H1 (cell line): ENCODE measurements at regions not wholly inside any gene's neighbourhood (a gene's known extent, or its start where the extent isn't known, plus 50 kb on each side); places are given as distances from the start of the nearest gene placed in this dataset.

Source experiments
- CTCF ChIA-PET: fragments of 300-600 bp; sonication (Branson Sonifier 250); formaldehyde crosslinking; loops from one replicate; lab custom pipeline; 2021; ENCODE audit not compliant: partially characterized antibody; lab: Charles Lee
- POLR2A ChIA-PET: fragments of 300-600 bp; sonication (Branson Sonifier 250); formaldehyde crosslinking; loops from one replicate; lab custom pipeline; 2021; ENCODE audit warnings: inconsistent platforms; ENCODE audit not compliant: partially characterized antibody; lab: Charles Lee
- DNase-seq, 2 experiments: peaks; one replicate each; pipeline versions ENCODE4 v3.0.0 to v3.0.0-alpha.2; 2010 to 2022; ENCODE audit warnings: low spot score in 2 of 2, low read depth in 1 of 2, mixed read lengths in 1 of 2
- FAIRE-seq: peaks from 2 replicates; lab custom pipeline; 2011; peaks lifted over from hg19 to GRCh38; lab: Jason Lieb, UNC
- H2AFZ ChIP-seq: 2 replicates; pipeline ENCODE4 v1.8.1; 2012; ENCODE audit warnings: low read length, inconsistent platforms
- H2AK5ac ChIP-seq: 2 replicates; pipeline ENCODE4 v1.6.1; 2013; ENCODE audit warnings: low read depth, low read length
- H2BK120ac ChIP-seq: replicated peaks from 2 replicates; pipeline ENCODE3; 2013; ENCODE audit warnings: low read depth, low read length, inconsistent platforms
- H2BK12ac ChIP-seq: 2 replicates; pipeline ENCODE4 v1.6.1; 2013; ENCODE audit warnings: low read depth, low read length
- H2BK15ac ChIP-seq: 2 replicates; pipeline ENCODE4 v1.6.1; 2013; ENCODE audit warnings: low read length
- H2BK20ac ChIP-seq: 2 replicates; pipeline ENCODE4 v1.6.1; 2013; ENCODE audit warnings: low read length
- H2BK5ac ChIP-seq: 2 replicates; pipeline ENCODE4 v1.6.1; 2013; ENCODE audit warnings: low read depth, low read length
- H3K14ac ChIP-seq: 2 replicates; pipeline ENCODE4 v1.6.1; 2013; ENCODE audit warnings: inconsistent platforms; ENCODE audit not compliant: insufficient read length
- H3K18ac ChIP-seq: 2 replicates; pipeline ENCODE4 v1.6.1; 2013; ENCODE audit warnings: low read length; ENCODE audit errors: extremely low read depth
- H3K23ac ChIP-seq: 2 replicates; pipeline ENCODE4 v1.6.1; 2013; ENCODE audit warnings: inconsistent platforms; ENCODE audit not compliant: insufficient read length
- H3K23me2 ChIP-seq: 2 replicates; pipeline ENCODE4 v1.6.1; 2013; ENCODE audit warnings: low read depth, low read length
- H3K27ac ChIP-seq: 2 replicates; pipeline ENCODE4 v1.6.1; 2011; ENCODE audit warnings: low read depth, low read length, inconsistent platforms
- H3K27me3 ChIP-seq, 4 experiments: replicated peaks in 1 of 4; 1 replicate in 1 of 4; 2 replicates in 3 of 4; pipeline versions ENCODE4 v1.6.1 to v1.8.1; 2011 to 2013; ENCODE audit warnings: low read length in 3 of 4, mild to moderate bottlenecking in 3 of 4, inconsistent platforms in 2 of 4, mixed read lengths in 2 of 4, moderate library complexity in 1 of 4; ENCODE audit not compliant: control insufficient read depth in 3 of 4, insufficient read depth in 3 of 4; ENCODE audit errors: extremely low read depth in 1 of 4
- H3K36me3 ChIP-seq, 4 experiments: 2 replicates each; pipeline versions ENCODE4 v1.6.1 to v1.8.1; 2011 to 2013; ENCODE audit warnings: mild to moderate bottlenecking in 4 of 4, low read length in 3 of 4, moderate library complexity in 2 of 4, control low read depth in 1 of 4, inconsistent platforms in 1 of 4; ENCODE audit not compliant: insufficient read depth in 4 of 4, control insufficient read depth in 2 of 4
- H3K4ac ChIP-seq: replicated peaks from 2 replicates; pipeline ENCODE3; 2013; ENCODE audit warnings: low read length, low read depth, mixed read lengths, inconsistent platforms; ENCODE audit not compliant: insufficient read length
- H3K4me1 ChIP-seq, 4 experiments: replicated peaks in 1 of 4; 1 replicate in 1 of 4; 2 replicates in 3 of 4; pipeline versions ENCODE4 v1.6.1 to v1.8.1; 2011 to 2013; ENCODE audit warnings: low read length in 3 of 4, inconsistent platforms in 2 of 4, mixed read lengths in 1 of 4; ENCODE audit not compliant: insufficient read depth in 4 of 4, control insufficient read depth in 3 of 4
- H3K4me2 ChIP-seq, 2 experiments: 2 replicates each; pipeline versions ENCODE4 v1.6.1 to v1.8.1; 2011 to 2013; ENCODE audit warnings: low read depth in 2 of 2, low read length in 2 of 2, control low read depth in 1 of 2, inconsistent platforms in 1 of 2, mild to moderate bottlenecking in 1 of 2; ENCODE audit not compliant: insufficient read depth in 1 of 2
- H3K4me3 ChIP-seq, 4 experiments: fragments of 200-600, 300-600 bp in 1 of 4; sonication (generic), shearing (Covaris generic), sonication (Bioruptor Twin) in 1 of 4; 2 replicates each; pipeline versions ENCODE4 v1.5.1 to v1.8.1; 2011 to 2016; ENCODE audit warnings: low read length in 4 of 4, low read depth in 3 of 4, control low read depth in 2 of 4, inconsistent platforms in 2 of 4, mild to moderate bottlenecking in 2 of 4, mixed read lengths in 1 of 4, moderate library complexity in 1 of 4; ENCODE audit not compliant: insufficient read depth in 2 of 4; ENCODE audit errors: extremely low read depth in 1 of 4
- H3K56ac ChIP-seq: replicated peaks from 2 replicates; pipeline ENCODE3; 2013; ENCODE audit warnings: low read depth, mild to moderate bottlenecking, mixed read lengths, low read length, inconsistent platforms; ENCODE audit not compliant: insufficient read length
- H3K79me1 ChIP-seq: 2 replicates; pipeline ENCODE4 v1.6.1; 2013; ENCODE audit warnings: low read depth, low read length, control low read depth
- H3K79me2 ChIP-seq, 2 experiments: 2 replicates each; pipeline versions ENCODE4 v1.6.1 to v1.8.1; 2012 to 2013; ENCODE audit warnings: low read length in 2 of 2, mild to moderate bottlenecking in 2 of 2, inconsistent platforms in 1 of 2; ENCODE audit not compliant: insufficient read depth in 2 of 2, control insufficient read depth in 1 of 2
- H3K9ac ChIP-seq, 4 experiments: replicated peaks in 1 of 4; 1 replicate in 1 of 4; 2 replicates in 3 of 4; pipeline versions ENCODE4 v1.6.1 to v1.8.1; 2011 to 2013; ENCODE audit warnings: low read depth in 3 of 4, low read length in 3 of 4, control low read depth in 2 of 4, mild to moderate bottlenecking in 2 of 4, moderate library complexity in 2 of 4, inconsistent platforms in 1 of 4; ENCODE audit errors: extremely low read depth in 1 of 4
- H3K9me3 ChIP-seq, 2 experiments: 2 replicates each; pipeline versions ENCODE4 v1.6.1 to v1.8.1; 2012 to 2013; ENCODE audit warnings: mild to moderate bottlenecking in 2 of 2, moderate library complexity in 2 of 2, control low read depth in 1 of 2, inconsistent platforms in 1 of 2, low read depth in 1 of 2, low read length in 1 of 2, mixed read lengths in 1 of 2; ENCODE audit not compliant: insufficient read depth in 2 of 2
- H4K20me1 ChIP-seq, 2 experiments: replicated peaks in 1 of 2; 2 replicates each; pipeline versions ENCODE3 to v1.8.1; 2011 to 2013; ENCODE audit warnings: inconsistent platforms in 2 of 2, low read length in 2 of 2, mild to moderate bottlenecking in 1 of 2; ENCODE audit not compliant: insufficient read depth in 2 of 2, control insufficient read depth in 1 of 2
- H4K5ac ChIP-seq: 2 replicates; pipeline ENCODE4 v1.6.1; 2013; ENCODE audit warnings: low read length, low read depth, mixed read lengths, inconsistent platforms; ENCODE audit not compliant: insufficient read length
- H4K8ac ChIP-seq: 2 replicates; pipeline ENCODE4 v1.8.0; 2013; ENCODE audit warnings: mild to moderate bottlenecking, moderate library complexity, low read length, inconsistent platforms; ENCODE audit not compliant: insufficient read depth; ENCODE audit errors: extremely low read depth
- H4K91ac ChIP-seq: replicated peaks from 2 replicates; pipeline ENCODE3; 2013; ENCODE audit warnings: low read length, mixed read lengths, inconsistent platforms; ENCODE audit not compliant: insufficient read length
- CEBPB ChIP-seq: IDR thresholded peaks from 2 replicates; pipeline ENCODE4 v1.6.1; 2012; ENCODE audit warnings: low read depth, low read length
- GTF2F1 ChIP-seq: IDR thresholded peaks from 2 replicates; pipeline ENCODE4 v1.6.1; 2012; ENCODE audit warnings: low read depth, low read length, improper control_type of control experiment, borderline replicate concordance
- SAP30 ChIP-seq: fragments of 300-600 bp; sonication (generic); IDR thresholded peaks from 2 replicates; pipeline ENCODE4 v1.7.1; 2012; ENCODE audit warnings: low read length, moderate library complexity, mild to moderate bottlenecking, inconsistent platforms; ENCODE audit not compliant: insufficient read depth, insufficient replicate concordance
- SRF ChIP-seq: IDR thresholded peaks from 2 replicates; pipeline ENCODE4 v1.6.1; 2011; ENCODE audit warnings: mild to moderate bottlenecking, low read depth, low read length, moderate library complexity
- WGBS, 2 experiments: shearing (Covaris generic) in 1 of 2; methylation state at CpG; one replicate each; pipeline versions ENCODE4 v1.1.6 to v1.1.7; 2013 to 2015; ENCODE audit warnings: low lambda C conversion rate in 2 of 2, mixed read lengths in 2 of 2, inconsistent platforms in 1 of 2, low coverage in 1 of 2, missing lambda C conversion rate in 1 of 2; ENCODE audit not compliant: insufficient replicate concordance in 2 of 2, insufficient coverage in 1 of 2, insufficient read length in 1 of 2; ENCODE audit errors: extremely low coverage in 1 of 2, missing lambda C conversion rate in 1 of 2; 5-methylcytosine and 5-hydroxymethylcytosine counted together

- Histone ChIP-seq H4K91ac (no peak overlapping the region), H3K27ac (no peak overlapping the region), H2BK120ac (no peak overlapping the region), H3K23ac (no peak overlapping the region), H3K56ac (no peak overlapping the region), H3K4ac (no peak overlapping the region), H2BK5ac (no peak overlapping the region), H3K4me3 (no peak overlapping the region), H3K14ac (no peak overlapping the region), H3K23me2 (no peaks in the 10 kb centered on the region), H3K79me1 (no peaks in the 10 kb centered on the region), H3K18ac (no peak overlapping the region), H3K36me3 (no peaks in the 10 kb centered on the region), H4K20me1 (no peaks in the 10 kb centered on the region)
- no peak for DNase-seq
- POLR2A ChIA-PET = no interaction called here
- CTCF ChIA-PET = interaction anchor here (0.9 kb wide), 1 partner anchor 19 kb away, joined by 3 read pairs; no protein-coding TSS in a partner anchor
- TF ChIP-seq CEBPB (no peak), SRF (no peak), SAP30 (no peak), GTF2F1 (no peak)
- TF ChIP-seq, all 59 proteins: peak for 0
- 97% methylated on average over 2 of the region's 2 CpGs; no CpG with 5 or more reads in 1 of the 2 experiments for WGBS, 2 experiments
- no peak overlapping the region for H4K8ac ChIP-seq
- no peak overlapping the region for H4K5ac ChIP-seq
- H2AFZ ChIP-seq = no peak overlapping the region
- no peaks in the 10 kb centered on the region for H3K79me2 ChIP-seq
- no peak overlapping the region for H2BK12ac ChIP-seq
- no peak overlapping the region for H3K9ac ChIP-seq
- H2BK20ac ChIP-seq = no peak overlapping the region
- H2AK5ac ChIP-seq = no peak overlapping the region
- no peaks in the 10 kb centered on the region for H3K9me3 ChIP-seq
- H3K4me1 ChIP-seq = no peaks in the 10 kb centered on the region
- no peak overlapping the region for H3K4me2 ChIP-seq
- no peak for FAIRE-seq
- H2BK15ac ChIP-seq = no peak overlapping the region
- H3K27me3 ChIP-seq = no peaks in the 10 kb centered on the region
Measured at GRCh38 chr1:82932207-82932606, 1066.7 kb downstream of the TTLL7 start.
